SK-N-SH (cell line): ENCODE measurements at regions not wholly inside any gene's neighbourhood (a gene's known extent, or its start where the extent isn't known, plus 50 kb on each side); places are given as distances from the start of the nearest gene placed in this dataset.

Experiments
- CTCF ChIA-PET: fragments of 300-600, 350-600 bp; formaldehyde crosslinking; extraction: SDS; loops from one replicate; lab custom pipeline; 2021; lab: Yijun Ruan, JAX
- POLR2A ChIA-PET: fragments of 350-600 bp; sonication (Branson Sonifier 250); formaldehyde crosslinking; extraction: SDS; loops from one replicate; lab custom pipeline; 2020; ENCODE audit warnings: antibody characterized with exemption, inconsistent platforms; lab: Yijun Ruan, JAX
- DNase-seq: peaks from one replicate; pipeline ENCODE4 v3.0.0; 2012
- H2AFZ ChIP-seq: fragments of 200-600 bp; sonication (generic); 2 replicates; pipeline ENCODE4 v1.8.1; 2016; ENCODE audit warnings: antibody characterized with exemption, mild to moderate bottlenecking, low read depth
- H3F3A ChIP-seq: fragments of 200-600 bp; sonication (generic); replicated peaks from 2 replicates; pipeline ENCODE3; 2016; ENCODE audit warnings: antibody characterized with exemption, mild to moderate bottlenecking; ENCODE audit not compliant: insufficient read depth
- H3K27ac ChIP-seq, 2 experiments: fragments of 200-500 bp in 1 of 2; fragments of 200-600 bp in 1 of 2; sonication (Bioruptor generic) in 1 of 2; sonication (generic), shearing (Covaris generic) in 1 of 2; 2 replicates each; pipeline versions ENCODE4 v1.5.1 to v1.6.1; 2014 to 2016; ENCODE audit warnings: low read depth in 2 of 2, inconsistent platforms in 1 of 2, low read length in 1 of 2, mild to moderate bottlenecking in 1 of 2, mixed read lengths in 1 of 2
- H3K27me3 ChIP-seq: fragments of 200-600 bp; sonication (generic), shearing (Covaris generic); 2 replicates; pipeline ENCODE4 v1.6.1; 2016; ENCODE audit warnings: mixed run types; ENCODE audit not compliant: insufficient read depth
- H3K36me3 ChIP-seq, 2 experiments: fragments of 200-500 bp in 1 of 2; fragments of 200-600 bp in 1 of 2; sonication (Bioruptor generic) in 1 of 2; sonication (generic) in 1 of 2; replicated peaks in 1 of 2; 2 replicates each; pipeline versions ENCODE3 to v1.5.1; 2014 to 2016; ENCODE audit warnings: low read length in 1 of 2, mild to moderate bottlenecking in 1 of 2; ENCODE audit not compliant: insufficient read depth in 2 of 2, control insufficient read depth in 1 of 2
- H3K4me1 ChIP-seq, 2 experiments: fragments of 200-500 bp in 1 of 2; fragments of 200-600 bp in 1 of 2; sonication (Bioruptor generic) in 1 of 2; sonication (generic), shearing (Covaris generic) in 1 of 2; 2 replicates each; pipeline versions ENCODE4 v1.5.1 to v1.6.1; 2014 to 2016; ENCODE audit warnings: low read depth in 1 of 2, low read length in 1 of 2, mixed run types in 1 of 2; ENCODE audit not compliant: insufficient read depth in 2 of 2, control insufficient read depth in 1 of 2
- H3K4me2 ChIP-seq: fragments of 200-600 bp; sonication (generic), shearing (Covaris generic); 2 replicates; pipeline ENCODE4 v1.6.1; 2017; ENCODE audit warnings: mixed run types
- H3K4me3 ChIP-seq, 2 experiments: fragments of 200-500 bp in 1 of 2; fragments of 200-600 bp in 1 of 2; sonication (Bioruptor generic) in 1 of 2; sonication (generic), shearing (Covaris generic) in 1 of 2; 2 replicates each; pipeline versions ENCODE4 v1.5.1 to v1.8.1; 2014 to 2016; ENCODE audit warnings: low read depth in 2 of 2, inconsistent platforms in 1 of 2, low read length in 1 of 2, mild to moderate bottlenecking in 1 of 2, mixed read lengths in 1 of 2, moderate library complexity in 1 of 2
- H3K79me2 ChIP-seq: fragments of 200-600 bp; sonication (generic); 2 replicates; pipeline ENCODE4 v1.8.1; 2017; ENCODE audit warnings: mild to moderate bottlenecking; ENCODE audit not compliant: insufficient read depth
- H3K9ac ChIP-seq: fragments of 200-600 bp; sonication (generic); 2 replicates; pipeline ENCODE4 v1.6.1; 2017; ENCODE audit warnings: mixed run types
- H3K9me2 ChIP-seq: fragments of 200-600 bp; sonication (generic); 2 replicates; pipeline ENCODE4 v1.6.1; 2017; ENCODE audit warnings: mixed run types
- H3K9me3 ChIP-seq: fragments of 200-600 bp; sonication (generic); 2 replicates; pipeline ENCODE4 v1.6.1; 2017; ENCODE audit warnings: mixed run types, mild to moderate bottlenecking, moderate library complexity
- H4K20me1 ChIP-seq: fragments of 200-600 bp; sonication (generic); 2 replicates; pipeline ENCODE4 v1.6.1; 2017; ENCODE audit warnings: mild to moderate bottlenecking, mixed run types; ENCODE audit not compliant: insufficient read depth
- CHD2 ChIP-seq: fragments of 150-350 bp; IDR thresholded peaks from 2 replicates; pipeline ENCODE4 v1.6.1; 2018; ENCODE audit warnings: low read length; ENCODE audit not compliant: partially characterized antibody
- FOXJ3 ChIP-seq: sonication (generic); formaldehyde crosslinking; IDR thresholded peaks from 2 replicates; pipeline ENCODE4 v1.5.1; 2020; ENCODE audit warnings: mild to moderate bottlenecking, missing genetic modification reagents
- FOXM1 ChIP-seq: IDR thresholded peaks from 2 replicates; pipeline ENCODE4 v1.4.0; 2012; ENCODE audit warnings: low read depth, mild to moderate bottlenecking
- GATA2 ChIP-seq: sonication (generic); formaldehyde crosslinking; IDR thresholded peaks from 2 replicates; pipeline ENCODE4 v1.5.0; 2020; ENCODE audit warnings: mild to moderate bottlenecking, missing genetic modification reagents
- JUND ChIP-seq: IDR thresholded peaks from 2 replicates; pipeline ENCODE4 v1.4.0; 2012
- MEF2A ChIP-seq: IDR thresholded peaks from 2 replicates; pipeline ENCODE4 v1.4.0; 2012; ENCODE audit warnings: low read depth, borderline replicate concordance
- MXI1 ChIP-seq: IDR thresholded peaks from 2 replicates; pipeline ENCODE4 v1.6.1; 2012; ENCODE audit warnings: mild to moderate bottlenecking, low read depth, low read length, improper control_type of control experiment
- RAD21 ChIP-seq: IDR thresholded peaks from 2 replicates; pipeline ENCODE4 v1.6.1; 2012; ENCODE audit warnings: mild to moderate bottlenecking, low read length
- RFX5 ChIP-seq: IDR thresholded peaks from 2 replicates; pipeline ENCODE4 v1.6.1; 2012; ENCODE audit warnings: mild to moderate bottlenecking, improper control_type of control experiment, low read length
- SIN3A ChIP-seq: IDR thresholded peaks from 2 replicates; pipeline ENCODE4 v1.6.1; 2012; ENCODE audit warnings: low read depth, mild to moderate bottlenecking, low read length, moderate library complexity, borderline replicate concordance
- SMC3 ChIP-seq: IDR thresholded peaks from 2 replicates; pipeline ENCODE4 v1.6.1; 2012; ENCODE audit warnings: low read depth, low read length, improper control_type of control experiment
- TCF12 ChIP-seq: IDR thresholded peaks from 2 replicates; pipeline ENCODE4 v1.4.0; 2012
- TEAD4 ChIP-seq: IDR thresholded peaks from 2 replicates; pipeline ENCODE4 v1.4.0; 2012; ENCODE audit warnings: mild to moderate bottlenecking, borderline replicate concordance; ENCODE audit not compliant: insufficient read depth
- WGBS: methylation state at CpG from one replicate; pipeline ENCODE4 v1.1.6; 2017; ENCODE audit warnings: low lambda C conversion rate; 5-methylcytosine and 5-hydroxymethylcytosine counted together
- TF ChIP-seq, protein P1 (sequence below): fragments of 200-600 bp; sonication (generic); IDR thresholded peaks from 2 replicates; pipeline ENCODE4 v1.6.1; 2017; ENCODE audit warnings: antibody characterized with exemption, mild to moderate bottlenecking, moderate library complexity
- TF ChIP-seq, protein P2 (sequence below): IDR thresholded peaks from 2 replicates; pipeline ENCODE4 v1.6.1; 2012; ENCODE audit warnings: mild to moderate bottlenecking, low read depth, low read length, moderate library complexity
- TF ChIP-seq, protein P3 (sequence below): fragments of 150-350 bp; IDR thresholded peaks from 2 replicates; pipeline ENCODE4 v1.6.1; 2016; ENCODE audit warnings: mild to moderate bottlenecking, low read depth, low read length
- TF ChIP-seq, protein P4 (sequence below): IDR thresholded peaks from 2 replicates; pipeline ENCODE4 v1.4.0; 2012; ENCODE audit warnings: low read depth
- TF ChIP-seq, protein P5 (sequence below): IDR thresholded peaks from 2 replicates; pipeline ENCODE4 v1.4.0; 2012; ENCODE audit warnings: low read depth, borderline replicate concordance

DNA sequence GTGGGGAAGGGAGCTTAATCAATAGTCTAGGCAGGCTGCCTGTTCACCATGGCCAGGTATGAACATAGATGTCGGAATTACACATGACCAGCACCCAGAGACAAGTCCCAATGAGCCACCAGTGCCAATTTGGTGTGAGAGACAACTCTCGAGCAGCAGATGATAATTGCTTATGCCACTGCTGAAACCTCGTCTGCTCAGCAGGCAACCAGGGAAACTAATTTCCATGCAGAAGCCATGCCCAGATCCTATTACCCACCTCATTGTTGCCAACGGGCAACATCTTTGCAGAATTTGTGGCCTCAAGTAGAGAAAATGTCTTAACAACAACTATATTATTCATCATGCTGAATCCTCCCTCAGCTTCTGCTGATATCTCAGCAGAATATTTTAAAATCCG is 84.9 kb downstream of the CGGBP1 start:
- no peaks in the 10 kb centered on the region for H3K79me2 ChIP-seq
- H3K9me2 ChIP-seq: no peaks in the 10 kb centered on the region
- no peaks in the 10 kb centered on the region; a peak in 1 of 4 replicates for H3K4me1 ChIP-seq
- TF ChIP-seq GATA2 (CRISPR knock-in tag): no peak
- no peak for TF ChIP-seq TCF12
- TF ChIP-seq, protein P1, sequence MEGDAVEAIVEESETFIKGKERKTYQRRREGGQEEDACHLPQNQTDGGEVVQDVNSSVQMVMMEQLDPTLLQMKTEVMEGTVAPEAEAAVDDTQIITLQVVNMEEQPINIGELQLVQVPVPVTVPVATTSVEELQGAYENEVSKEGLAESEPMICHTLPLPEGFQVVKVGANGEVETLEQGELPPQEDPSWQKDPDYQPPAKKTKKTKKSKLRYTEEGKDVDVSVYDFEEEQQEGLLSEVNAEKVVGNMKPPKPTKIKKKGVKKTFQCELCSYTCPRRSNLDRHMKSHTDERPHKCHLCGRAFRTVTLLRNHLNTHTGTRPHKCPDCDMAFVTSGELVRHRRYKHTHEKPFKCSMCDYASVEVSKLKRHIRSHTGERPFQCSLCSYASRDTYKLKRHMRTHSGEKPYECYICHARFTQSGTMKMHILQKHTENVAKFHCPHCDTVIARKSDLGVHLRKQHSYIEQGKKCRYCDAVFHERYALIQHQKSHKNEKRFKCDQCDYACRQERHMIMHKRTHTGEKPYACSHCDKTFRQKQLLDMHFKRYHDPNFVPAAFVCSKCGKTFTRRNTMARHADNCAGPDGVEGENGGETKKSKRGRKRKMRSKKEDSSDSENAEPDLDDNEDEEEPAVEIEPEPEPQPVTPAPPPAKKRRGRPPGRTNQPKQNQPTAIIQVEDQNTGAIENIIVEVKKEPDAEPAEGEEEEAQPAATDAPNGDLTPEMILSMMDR: no peak
- TF ChIP-seq, protein P2, sequence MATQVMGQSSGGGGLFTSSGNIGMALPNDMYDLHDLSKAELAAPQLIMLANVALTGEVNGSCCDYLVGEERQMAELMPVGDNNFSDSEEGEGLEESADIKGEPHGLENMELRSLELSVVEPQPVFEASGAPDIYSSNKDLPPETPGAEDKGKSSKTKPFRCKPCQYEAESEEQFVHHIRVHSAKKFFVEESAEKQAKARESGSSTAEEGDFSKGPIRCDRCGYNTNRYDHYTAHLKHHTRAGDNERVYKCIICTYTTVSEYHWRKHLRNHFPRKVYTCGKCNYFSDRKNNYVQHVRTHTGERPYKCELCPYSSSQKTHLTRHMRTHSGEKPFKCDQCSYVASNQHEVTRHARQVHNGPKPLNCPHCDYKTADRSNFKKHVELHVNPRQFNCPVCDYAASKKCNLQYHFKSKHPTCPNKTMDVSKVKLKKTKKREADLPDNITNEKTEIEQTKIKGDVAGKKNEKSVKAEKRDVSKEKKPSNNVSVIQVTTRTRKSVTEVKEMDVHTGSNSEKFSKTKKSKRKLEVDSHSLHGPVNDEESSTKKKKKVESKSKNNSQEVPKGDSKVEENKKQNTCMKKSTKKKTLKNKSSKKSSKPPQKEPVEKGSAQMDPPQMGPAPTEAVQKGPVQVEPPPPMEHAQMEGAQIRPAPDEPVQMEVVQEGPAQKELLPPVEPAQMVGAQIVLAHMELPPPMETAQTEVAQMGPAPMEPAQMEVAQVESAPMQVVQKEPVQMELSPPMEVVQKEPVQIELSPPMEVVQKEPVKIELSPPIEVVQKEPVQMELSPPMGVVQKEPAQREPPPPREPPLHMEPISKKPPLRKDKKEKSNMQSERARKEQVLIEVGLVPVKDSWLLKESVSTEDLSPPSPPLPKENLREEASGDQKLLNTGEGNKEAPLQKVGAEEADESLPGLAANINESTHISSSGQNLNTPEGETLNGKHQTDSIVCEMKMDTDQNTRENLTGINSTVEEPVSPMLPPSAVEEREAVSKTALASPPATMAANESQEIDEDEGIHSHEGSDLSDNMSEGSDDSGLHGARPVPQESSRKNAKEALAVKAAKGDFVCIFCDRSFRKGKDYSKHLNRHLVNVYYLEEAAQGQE: no peak
- TF ChIP-seq, protein P3, sequence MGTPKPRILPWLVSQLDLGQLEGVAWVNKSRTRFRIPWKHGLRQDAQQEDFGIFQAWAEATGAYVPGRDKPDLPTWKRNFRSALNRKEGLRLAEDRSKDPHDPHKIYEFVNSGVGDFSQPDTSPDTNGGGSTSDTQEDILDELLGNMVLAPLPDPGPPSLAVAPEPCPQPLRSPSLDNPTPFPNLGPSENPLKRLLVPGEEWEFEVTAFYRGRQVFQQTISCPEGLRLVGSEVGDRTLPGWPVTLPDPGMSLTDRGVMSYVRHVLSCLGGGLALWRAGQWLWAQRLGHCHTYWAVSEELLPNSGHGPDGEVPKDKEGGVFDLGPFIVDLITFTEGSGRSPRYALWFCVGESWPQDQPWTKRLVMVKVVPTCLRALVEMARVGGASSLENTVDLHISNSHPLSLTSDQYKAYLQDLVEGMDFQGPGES: no peak
- no peak for TF ChIP-seq SIN3A
- no peak for TF ChIP-seq MXI1
- TF ChIP-seq, protein P4, sequence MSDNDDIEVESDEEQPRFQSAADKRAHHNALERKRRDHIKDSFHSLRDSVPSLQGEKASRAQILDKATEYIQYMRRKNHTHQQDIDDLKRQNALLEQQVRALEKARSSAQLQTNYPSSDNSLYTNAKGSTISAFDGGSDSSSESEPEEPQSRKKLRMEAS: no peak
- TF ChIP-seq CHD2: no peak
- TF ChIP-seq SMC3: no peak
- TF ChIP-seq FOXJ3 (CRISPR knock-in tag): no peak
- no peak for TF ChIP-seq MEF2A
- TF ChIP-seq, protein P5, sequence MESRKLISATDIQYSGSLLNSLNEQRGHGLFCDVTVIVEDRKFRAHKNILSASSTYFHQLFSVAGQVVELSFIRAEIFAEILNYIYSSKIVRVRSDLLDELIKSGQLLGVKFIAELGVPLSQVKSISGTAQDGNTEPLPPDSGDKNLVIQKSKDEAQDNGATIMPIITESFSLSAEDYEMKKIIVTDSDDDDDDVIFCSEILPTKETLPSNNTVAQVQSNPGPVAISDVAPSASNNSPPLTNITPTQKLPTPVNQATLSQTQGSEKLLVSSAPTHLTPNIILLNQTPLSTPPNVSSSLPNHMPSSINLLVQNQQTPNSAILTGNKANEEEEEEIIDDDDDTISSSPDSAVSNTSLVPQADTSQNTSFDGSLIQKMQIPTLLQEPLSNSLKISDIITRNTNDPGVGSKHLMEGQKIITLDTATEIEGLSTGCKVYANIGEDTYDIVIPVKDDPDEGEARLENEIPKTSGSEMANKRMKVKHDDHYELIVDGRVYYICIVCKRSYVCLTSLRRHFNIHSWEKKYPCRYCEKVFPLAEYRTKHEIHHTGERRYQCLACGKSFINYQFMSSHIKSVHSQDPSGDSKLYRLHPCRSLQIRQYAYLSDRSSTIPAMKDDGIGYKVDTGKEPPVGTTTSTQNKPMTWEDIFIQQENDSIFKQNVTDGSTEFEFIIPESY: no peak
- TF ChIP-seq RFX5: no peak
- no peak for TF ChIP-seq RAD21
- no peak for TF ChIP-seq JUND
- no peak for TF ChIP-seq FOXM1
- TF ChIP-seq TEAD4: no peak
- TF ChIP-seq, all 33 proteins: peak for 0
- CTCF ChIA-PET: no interaction called here
- Histone ChIP-seq H3K9me3 (no peaks in the 10 kb centered on the region), H3K9ac (no peak overlapping the region), H3K4me2 (no peak overlapping the region), H3K4me3 (no peak overlapping the region), H3K27me3 (0 out of 2 replicates have a peak, but pooled peaks cover 5% of the 10 kb centered on the region), H3F3A (no peaks in the 10 kb centered on the region), H3K27ac (no peak overlapping the region), H3K36me3 (no peaks in the 10 kb centered on the region), H2AFZ (no peak overlapping the region), H4K20me1 (no peaks in the 10 kb centered on the region)
- POLR2A ChIA-PET: no interaction called here
- DNase-seq: no peak
- WGBS: 12% methylated on average over 5 of the region's 5 CpGs
